GM23248 (cell line): ENCODE measurements at regions not wholly inside any gene's neighbourhood (a gene's known extent, or its start where the extent isn't known, plus 50 kb on each side); places are given as distances from the start of the nearest gene placed in this dataset.

Experiments used
- DNase-seq: peaks from one replicate; pipeline ENCODE4 v3.0.0-alpha.2; 2015
- H2AFZ ChIP-seq: fragments of 200-600 bp; sonication (generic); 2 replicates; pipeline ENCODE4 v1.6.1; 2016; ENCODE audit warnings: antibody characterized with exemption
- H3F3A ChIP-seq: fragments of 200-600 bp; sonication (generic); 2 replicates; pipeline ENCODE4 v1.6.1; 2016; ENCODE audit warnings: mild to moderate bottlenecking, antibody characterized with exemption, mixed run types; ENCODE audit not compliant: insufficient read depth
- H3K27ac ChIP-seq: fragments of 200-600 bp; sonication (generic); 2 replicates; pipeline ENCODE4 v1.5.1; 2016; ENCODE audit warnings: mild to moderate bottlenecking
- H3K27me3 ChIP-seq: fragments of 200-600 bp; sonication (generic); replicated peaks from 2 replicates; pipeline ENCODE4 v1.6.1; 2016; ENCODE audit warnings: mild to moderate bottlenecking; ENCODE audit not compliant: insufficient read depth
- H3K36me3 ChIP-seq: fragments of 200-600 bp; sonication (generic); 2 replicates; pipeline ENCODE4 v1.6.1; 2016; ENCODE audit warnings: low read depth, mild to moderate bottlenecking
- H3K4me1 ChIP-seq: fragments of 200-600 bp; sonication (generic); 2 replicates; pipeline ENCODE4 v1.6.1; 2016; ENCODE audit warnings: mild to moderate bottlenecking; ENCODE audit not compliant: insufficient read depth
- H3K4me2 ChIP-seq: fragments of 200-600 bp; sonication (generic); one replicate; pipeline ENCODE4 v1.6.1; 2016; ENCODE audit warnings: mild to moderate bottlenecking; ENCODE audit not compliant: unreplicated experiment
- H3K4me3 ChIP-seq: fragments of 200-600 bp; sonication (generic); 2 replicates; pipeline ENCODE4 v1.5.1; 2016; ENCODE audit warnings: mild to moderate bottlenecking
- H3K79me2 ChIP-seq: fragments of 200-600 bp; sonication (generic); 2 replicates; pipeline ENCODE4 v1.6.1; 2016; ENCODE audit warnings: mild to moderate bottlenecking; ENCODE audit not compliant: insufficient read depth
- H3K9ac ChIP-seq: fragments of 200-600 bp; sonication (generic); 2 replicates; pipeline ENCODE4 v1.6.1; 2016; ENCODE audit warnings: mild to moderate bottlenecking
- H3K9me2 ChIP-seq: fragments of 200-600 bp; sonication (generic); 2 replicates; pipeline ENCODE4 v1.6.1; 2016; ENCODE audit warnings: mixed run types, mild to moderate bottlenecking, moderate library complexity; ENCODE audit not compliant: insufficient read depth
- H3K9me3 ChIP-seq: fragments of 200-600 bp; sonication (generic); one replicate; pipeline ENCODE4 v1.6.1; 2017; ENCODE audit warnings: low read depth
- H4K20me1 ChIP-seq: fragments of 200-600 bp; sonication (generic); 2 replicates; pipeline ENCODE4 v1.6.0; 2016; ENCODE audit not compliant: insufficient read depth
- EZH2 ChIP-seq: fragments of 200-600 bp; sonication (generic); IDR thresholded peaks from 2 replicates; pipeline ENCODE4 v1.6.1; 2018; ENCODE audit warnings: antibody characterized with exemption, mild to moderate bottlenecking; ENCODE audit not compliant: insufficient read depth, poor library complexity, severe bottlenecking
- EZH2phosphoT487 ChIP-seq: fragments of 200-600 bp; sonication (generic); IDR thresholded peaks from 2 replicates; pipeline ENCODE4 v1.6.1; 2018; ENCODE audit warnings: antibody characterized with exemption, moderate library complexity, mild to moderate bottlenecking, low read depth; ENCODE audit not compliant: insufficient read depth
- WGBS, 2 experiments: methylation state at CpG; one replicate each; pipeline ENCODE4 v1.1.6; 2015 to 2017; ENCODE audit warnings: low lambda C conversion rate in 2 of 2, low coverage in 1 of 2; ENCODE audit errors: missing lambda C conversion rate in 2 of 2; 5-methylcytosine and 5-hydroxymethylcytosine counted together
- in situ Hi-C: fragments of 300-500 bp; cut with MboI; formaldehyde crosslinking; loops from 2 replicates; pipeline ENCODE4 v1.15.0; 2020

DNA sequence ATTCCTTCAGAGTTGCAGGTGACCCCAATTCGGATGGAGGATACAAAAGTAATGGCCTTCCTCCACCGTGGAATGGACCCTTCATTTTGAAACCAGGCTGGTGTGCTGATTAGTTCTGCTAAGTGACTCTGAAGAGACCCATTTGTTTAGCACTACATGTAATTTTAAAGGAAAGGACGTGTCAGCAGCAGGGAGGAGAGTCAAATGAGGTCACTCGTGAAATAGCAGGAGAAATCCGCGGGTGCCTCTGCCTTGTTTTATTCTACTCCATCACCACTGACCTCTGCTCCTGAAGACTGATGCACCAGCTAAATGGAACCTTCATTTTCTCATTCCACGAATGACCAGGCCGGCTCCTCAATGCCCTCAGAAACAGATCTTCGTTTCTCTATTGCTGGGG lies 589.2 kb downstream of the CDH11 start:
- TF ChIP-seq EZH2phosphoT487: no peak
- no peak for TF ChIP-seq EZH2

DNA sequence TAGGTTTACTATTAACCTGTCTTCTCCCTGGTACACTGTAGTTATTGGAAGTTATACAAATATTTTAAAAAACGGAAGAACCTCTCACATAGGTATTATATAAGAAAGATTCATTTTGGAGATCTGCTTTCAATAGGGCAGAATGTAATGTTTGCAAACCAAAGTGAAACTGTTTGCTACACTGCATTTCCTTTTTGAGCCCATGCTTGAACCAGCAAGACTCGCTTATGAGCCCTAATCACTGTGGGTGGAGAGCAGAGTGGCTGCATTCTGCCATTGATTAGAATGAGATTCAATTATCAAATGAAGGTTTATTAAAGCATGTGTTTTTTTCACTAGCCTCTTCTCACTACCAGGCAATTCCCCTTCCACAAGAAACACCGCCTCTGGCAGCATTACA lies 589.7 kb downstream of the CDH11 start:
- DNase-seq: no peak
- no peak overlapping the region for H2AFZ ChIP-seq
- H4K20me1 ChIP-seq: no peaks in the 10 kb centered on the region
- no peaks in the 10 kb centered on the region for H3K4me1 ChIP-seq
- TF ChIP-seq EZH2 (no peak), EZH2phosphoT487 (no peak)
- H3K9ac ChIP-seq: no peak overlapping the region
- no peaks in the 10 kb centered on the region for H3K9me3 ChIP-seq
- H3K27me3 ChIP-seq: no peaks in the 10 kb centered on the region
- WGBS, 2 experiments: 71 to 75% methylated on average over 3 of the region's 3 CpGs
- in situ Hi-C loops: no loop called here
- H3K4me3 ChIP-seq: no peak overlapping the region
- H3K4me2 ChIP-seq: no peak overlapping the region
- no peaks in the 10 kb centered on the region for H3K9me2 ChIP-seq
- H3K36me3 ChIP-seq: no peaks in the 10 kb centered on the region
- no peaks in the 10 kb centered on the region for H3F3A ChIP-seq
- H3K27ac ChIP-seq: no peak overlapping the region
- H3K79me2 ChIP-seq: no peaks in the 10 kb centered on the region

More for the DNA sequence above, 589.2 kb downstream of the CDH11 start:
- in situ Hi-C loops: no loop called here
- 77 to 81% methylated on average over 9 of the region's 9 CpGs for WGBS, 2 experiments
- H4K20me1 ChIP-seq: no peaks in the 10 kb centered on the region
- H3K36me3 ChIP-seq: no peaks in the 10 kb centered on the region
- H3K9me3 ChIP-seq: no peaks in the 10 kb centered on the region
- H3K9me2 ChIP-seq: no peaks in the 10 kb centered on the region
- no peak overlapping the region for H2AFZ ChIP-seq
- no peak overlapping the region for H3K4me3 ChIP-seq
- no peaks in the 10 kb centered on the region for H3K4me1 ChIP-seq
- no peaks in the 10 kb centered on the region for H3K27me3 ChIP-seq
- H3K79me2 ChIP-seq: no peaks in the 10 kb centered on the region
- no peak overlapping the region for H3K27ac ChIP-seq
- H3F3A ChIP-seq: no peaks in the 10 kb centered on the region
- no peak for DNase-seq
- H3K9ac ChIP-seq: no peak overlapping the region
- H3K4me2 ChIP-seq: no peak overlapping the region

DNA sequence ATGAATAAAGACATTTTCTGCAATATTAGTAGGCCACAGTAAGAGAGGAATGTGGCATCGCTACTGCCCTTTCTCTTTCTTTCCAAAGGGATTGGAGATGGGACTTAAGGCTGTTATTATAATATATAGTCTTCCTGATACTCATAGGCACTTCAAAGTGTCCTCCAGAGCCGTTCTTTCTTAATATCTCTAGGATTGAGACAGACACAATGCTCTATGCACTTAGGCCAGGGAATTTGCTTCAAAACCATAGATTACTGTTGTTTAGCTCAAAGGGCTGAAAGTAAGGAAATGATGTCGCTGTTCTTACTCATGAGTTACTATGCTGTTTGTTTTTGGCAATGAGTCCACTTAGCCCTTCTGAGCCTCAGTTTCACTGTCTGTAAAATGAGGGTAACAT lies 590.5 kb downstream of the CDH11 start:
- Histone ChIP-seq H3K9ac (no peak overlapping the region), H3K79me2 (no peaks in the 10 kb centered on the region), H4K20me1 (no peaks in the 10 kb centered on the region), H3F3A (no peaks in the 10 kb centered on the region), H3K9me3 (no peaks in the 10 kb centered on the region), H3K4me2 (no peak overlapping the region), H3K9me2 (no peaks in the 10 kb centered on the region), H2AFZ (no peak overlapping the region), H3K4me1 (no peaks in the 10 kb centered on the region), H3K36me3 (no peaks in the 10 kb centered on the region), H3K27me3 (no peaks in the 10 kb centered on the region), H3K27ac (no peak overlapping the region), H3K4me3 (no peak overlapping the region)
- in situ Hi-C loops: no loop called here
- DNase-seq: peak; percentile 15
- whole genome bisulfite sequencing, 2 experiments: 61 to 70% methylated on average over 3 of the region's 3 CpGs
- no peak for TF ChIP-seq EZH2phosphoT487
- no peak for TF ChIP-seq EZH2

DNA sequence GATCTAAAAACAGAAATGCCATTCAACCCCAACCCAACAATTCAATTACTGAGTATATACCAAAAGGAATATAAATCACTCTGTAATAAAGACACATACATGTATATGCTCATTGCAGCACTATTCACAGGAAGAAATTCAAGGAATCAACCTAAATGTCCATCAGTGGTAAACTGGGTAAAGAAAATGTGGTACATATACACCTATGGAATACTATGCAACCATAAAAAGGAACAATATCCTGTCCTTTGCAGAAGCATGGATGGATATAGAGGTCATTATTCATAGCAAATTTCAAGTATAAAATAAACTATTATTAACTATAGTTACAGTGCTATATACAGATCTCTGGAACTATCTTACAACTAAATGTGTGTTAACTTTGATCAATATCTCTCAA lies 599.3 kb downstream of the CDH11 start:
- TF ChIP-seq EZH2: no peak
- TF ChIP-seq EZH2phosphoT487: no peak
- H3K36me3 ChIP-seq: no peaks in the 10 kb centered on the region

DNA sequence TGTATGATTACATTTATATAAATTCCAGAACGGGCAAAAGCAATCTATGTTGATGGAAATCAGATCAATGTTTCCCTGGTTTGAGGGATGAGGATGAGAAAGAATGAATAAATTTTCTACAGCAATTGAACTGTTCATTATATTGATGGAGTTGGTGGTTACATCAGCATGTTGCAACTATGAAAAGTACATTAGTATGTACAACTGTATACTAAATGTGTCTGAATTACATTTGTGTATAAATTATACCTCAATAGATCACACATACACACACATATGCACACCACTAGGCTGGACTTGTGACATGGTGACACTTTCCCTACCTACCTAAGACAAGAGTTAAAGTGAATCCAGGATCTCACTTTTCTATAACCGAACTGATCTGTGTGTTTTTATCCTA lies 608.0 kb downstream of the CDH11 start:
- no peaks in the 10 kb centered on the region for H3K4me1 ChIP-seq
- no peak overlapping the region for H3K4me2 ChIP-seq
- no peak overlapping the region for H2AFZ ChIP-seq
- 66 to 74% methylated on average over 2 of the region's 2 CpGs for WGBS, 2 experiments
- no peak overlapping the region for H3K9ac ChIP-seq
- no peaks in the 10 kb centered on the region for H3F3A ChIP-seq
- H3K9me2 ChIP-seq: no peaks in the 10 kb centered on the region
- no peaks in the 10 kb centered on the region for H3K36me3 ChIP-seq
- no peaks in the 10 kb centered on the region for H4K20me1 ChIP-seq
- no peak for DNase-seq
- H3K27ac ChIP-seq: no peak overlapping the region
- no peak overlapping the region for H3K4me3 ChIP-seq
- H3K27me3 ChIP-seq: no peaks in the 10 kb centered on the region
- in situ Hi-C loops: no loop called here
- TF ChIP-seq EZH2 (no peak), EZH2phosphoT487 (no peak)
- H3K9me3 ChIP-seq: no peaks in the 10 kb centered on the region
- no peaks in the 10 kb centered on the region for H3K79me2 ChIP-seq

More for the DNA sequence above, 599.3 kb downstream of the CDH11 start:
- DNase-seq: no peak
- Histone ChIP-seq H3K9me3 (no peaks in the 10 kb centered on the region), H3K27me3 (no peaks in the 10 kb centered on the region), H3F3A (no peaks in the 10 kb centered on the region), H3K4me3 (no peak overlapping the region), H3K4me2 (no peak overlapping the region), H3K79me2 (no peaks in the 10 kb centered on the region), H3K27ac (no peak overlapping the region), H2AFZ (no peak overlapping the region), H3K9ac (no peak overlapping the region), H4K20me1 (no peaks in the 10 kb centered on the region), H3K4me1 (no peaks in the 10 kb centered on the region), H3K9me2 (no peaks in the 10 kb centered on the region)
- in situ Hi-C loops: no loop called here
